Muscle of arm (tissue), 1 donor: ENCODE measurements at regions not wholly inside any gene's neighbourhood (a gene's known extent, or its start where the extent isn't known, plus 50 kb on each side); places are given as distances from the start of the nearest gene placed in this dataset.
"Not testable (repeated sequence)": the region's sequence is repeated elsewhere in the genome, so short reads cannot be mapped to it uniquely, and the experiment has no call there.

Experiments used
- DNase-seq: peaks from one replicate; pipeline ENCODE4 v3.0.0-alpha.2; 2013

DNA sequence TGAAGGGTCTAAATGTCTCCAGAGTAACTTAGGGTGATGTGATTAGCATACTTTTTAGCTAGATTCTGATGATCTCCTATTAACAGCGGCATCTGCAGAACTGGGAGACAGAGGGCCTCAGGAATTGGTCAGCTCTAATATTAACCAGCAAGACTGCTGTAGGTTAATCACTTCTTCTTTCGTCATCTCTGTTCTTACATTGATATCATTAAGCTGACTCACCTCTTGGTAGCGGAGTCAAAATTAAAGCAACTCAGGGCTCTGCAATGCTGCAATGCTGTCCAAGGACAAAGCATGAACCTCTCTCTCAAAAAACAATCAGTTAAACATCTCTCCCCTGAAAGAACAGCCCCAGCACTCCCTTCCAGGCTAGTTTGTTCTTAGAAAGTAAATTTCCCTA, 57.5 kb upstream of the TRA2B start:
- DNase-seq: no peak

- DNase-seq: peak; percentile 13
Observed at GRCh38 chr3:185992831-185993374, 55.1 kb upstream of the TRA2B start.

GRCh38 chr3:185990995-185991394, 53.2 kb upstream of the TRA2B start:
- not testable (repeated sequence) for DNase-seq

DNA sequence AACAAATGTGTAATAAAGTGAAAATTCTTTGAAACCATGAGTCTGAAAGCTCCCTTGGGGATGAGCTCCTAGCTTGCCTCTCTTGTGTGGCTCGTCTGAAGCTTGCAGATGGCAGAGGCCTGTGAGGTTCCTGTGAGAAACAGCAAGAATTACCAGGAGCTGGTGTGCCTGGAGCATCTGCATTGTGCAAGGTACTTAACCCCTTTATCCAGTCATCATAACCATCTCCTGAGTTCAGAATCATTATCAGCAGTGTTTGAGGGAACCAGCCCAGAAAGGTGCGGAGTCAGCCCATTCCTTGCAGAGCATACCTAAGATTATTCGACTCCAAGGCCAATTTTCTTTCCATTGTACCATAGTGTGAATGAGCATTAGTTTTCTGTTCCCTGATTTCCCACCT, 51.7 kb upstream of the TRA2B start:
- no peak for DNase-seq

- DNase-seq: no peak
Observed at GRCh38 chr3:185988816-185989175, 51.0 kb upstream of the TRA2B start.

- no peak for DNase-seq
Observed at GRCh38 chr3:185988080-185988815, 50.4 kb upstream of the TRA2B start.
